ENCODE measurements at regions not wholly inside any gene's neighbourhood (a gene's known extent, or its start where the extent isn't known, plus 50 kb on each side); places are given as distances from the start of the nearest gene placed in this dataset.
"Not testable (repeated sequence)": the region's sequence is repeated elsewhere in the genome, so short reads cannot be mapped to it uniquely, and the experiment has no call there.

- Mint-ChIP-seq H3K27me3 (peaks cover 20% of the 10 kb centered on the region), H3K27ac (no peak overlapping the region), H3K4me3 (no peak overlapping the region), H3K36me3 (no peaks in the 10 kb centered on the region), H3K4me1 (no peaks in the 10 kb centered on the region), H3K9me3 (no peaks in the 10 kb centered on the region)
- no peak for DNase-seq
Measured at GRCh38 chr10:78222096-78222790, 188.6 kb downstream of the RPS24 start.

- Mint-ChIP-seq H3K4me3 (no peak overlapping the region), H3K27ac (no peak overlapping the region), H3K9me3 (no peaks in the 10 kb centered on the region), H3K27me3 (peaks cover 15% of the 10 kb centered on the region), H3K36me3 (no peaks in the 10 kb centered on the region), H3K4me1 (no peaks in the 10 kb centered on the region)
- DNase-seq: no peak
Measured at GRCh38 chr10:78223088-78223487, 189.4 kb downstream of the RPS24 start.

- no peak overlapping the region for H3K27ac Mint-ChIP-seq
- no peak for DNase-seq
- H3K4me3 Mint-ChIP-seq: no peak overlapping the region
- H3K9me3 Mint-ChIP-seq: no peaks in the 10 kb centered on the region
- H3K4me1 Mint-ChIP-seq: no peaks in the 10 kb centered on the region
- peaks cover 6% of the 10 kb centered on the region for H3K27me3 Mint-ChIP-seq
- no peaks in the 10 kb centered on the region for H3K36me3 Mint-ChIP-seq
Measured at GRCh38 chr10:78224602-78225001, 190.9 kb downstream of the RPS24 start.

GRCh38 chr10:78225594-78225993 lies 191.9 kb downstream of the RPS24 start:
- Mint-ChIP-seq H3K4me3 (no peak overlapping the region), H3K36me3 (no peaks in the 10 kb centered on the region), H3K27me3 (no peaks in the 10 kb centered on the region), H3K9me3 (no peaks in the 10 kb centered on the region), H3K27ac (no peak overlapping the region), H3K4me1 (no peaks in the 10 kb centered on the region)
- DNase-seq: no peak

GRCh38 chr10:78229489-78229888 lies 195.8 kb downstream of the RPS24 start:
- Mint-ChIP-seq H3K4me3 (no peak overlapping the region), H3K27ac (no peak overlapping the region), H3K27me3 (no peaks in the 10 kb centered on the region), H3K4me1 (no peaks in the 10 kb centered on the region), H3K36me3 (no peaks in the 10 kb centered on the region), H3K9me3 (no peaks in the 10 kb centered on the region)
- no peak for DNase-seq

GRCh38 chr10:78229950-78230675 lies 196.4 kb downstream of the RPS24 start:
- Mint-ChIP-seq H3K9me3 (no peaks in the 10 kb centered on the region), H3K27me3 (no peaks in the 10 kb centered on the region), H3K36me3 (no peaks in the 10 kb centered on the region), H3K4me1 (no peaks in the 10 kb centered on the region), H3K4me3 (no peak overlapping the region), H3K27ac (no peak overlapping the region)
- DNase-seq: no peak

GRCh38 chr10:78231327-78231726 lies 197.7 kb downstream of the RPS24 start:
- Mint-ChIP-seq H3K4me3 (no peak overlapping the region), H3K9me3 (no peaks in the 10 kb centered on the region), H3K4me1 (no peaks in the 10 kb centered on the region), H3K36me3 (no peaks in the 10 kb centered on the region), H3K27ac (no peak overlapping the region), H3K27me3 (no peaks in the 10 kb centered on the region)
- DNase-seq: no peak

GRCh38 chr10:78231939-78232338 lies 198.3 kb downstream of the RPS24 start:
- H3K4me3 Mint-ChIP-seq: no peak overlapping the region
- no peaks in the 10 kb centered on the region for H3K36me3 Mint-ChIP-seq
- H3K9me3 Mint-ChIP-seq: no peaks in the 10 kb centered on the region
- no peak overlapping the region for H3K27ac Mint-ChIP-seq
- H3K27me3 Mint-ChIP-seq: no peaks in the 10 kb centered on the region
- H3K4me1 Mint-ChIP-seq: no peaks in the 10 kb centered on the region
- DNase-seq: no peak

GRCh38 chr10:78236416-78237015 lies 202.9 kb downstream of the RPS24 start:
- H3K4me1 Mint-ChIP-seq: no peaks in the 10 kb centered on the region
- DNase-seq: no peak
- H3K4me3 Mint-ChIP-seq: no peak overlapping the region
- no peaks in the 10 kb centered on the region for H3K9me3 Mint-ChIP-seq
- no peaks in the 10 kb centered on the region for H3K36me3 Mint-ChIP-seq
- H3K27me3 Mint-ChIP-seq: no peaks in the 10 kb centered on the region
- H3K27ac Mint-ChIP-seq: no peak overlapping the region

GRCh38 chr10:78237951-78238350 lies 204.3 kb downstream of the RPS24 start:
- not testable (repeated sequence) for H3K4me1 Mint-ChIP-seq, H3K27me3 Mint-ChIP-seq, H3K4me3 Mint-ChIP-seq, H3K27ac Mint-ChIP-seq, H3K9me3 Mint-ChIP-seq, H3K36me3 Mint-ChIP-seq, DNase-seq

GRCh38 chr10:78247266-78247665 lies 213.6 kb downstream of the RPS24 start:
- peaks cover 10% of the 10 kb centered on the region for H3K9me3 Mint-ChIP-seq
- H3K27me3 Mint-ChIP-seq: peaks cover 16% of the 10 kb centered on the region
- peaks cover 4% of the 10 kb centered on the region for H3K36me3 Mint-ChIP-seq
- no peak overlapping the region for H3K27ac Mint-ChIP-seq
- no peak for DNase-seq
- H3K4me3 Mint-ChIP-seq: no peak overlapping the region
- peaks cover 7% of the 10 kb centered on the region for H3K4me1 Mint-ChIP-seq

GRCh38 chr10:78247821-78248220 lies 214.2 kb downstream of the RPS24 start:
- Mint-ChIP-seq H3K4me1 (peaks cover 7% of the 10 kb centered on the region), H3K27me3 (peaks cover 16% of the 10 kb centered on the region), H3K36me3 (peaks cover 4% of the 10 kb centered on the region), H3K9me3 (peaks cover 10% of the 10 kb centered on the region), H3K27ac (no peak overlapping the region), H3K4me3 (no peak overlapping the region)
- DNase-seq: no peak

- Mint-ChIP-seq H3K9me3 (peaks cover 2% of the 10 kb centered on the region), H3K27me3 (peaks cover 16% of the 10 kb centered on the region), H3K4me1 (peaks cover 7% of the 10 kb centered on the region), H3K4me3 (no peak overlapping the region), H3K36me3 (peaks cover 4% of the 10 kb centered on the region), H3K27ac (no peak overlapping the region)
- no peak for DNase-seq
Measured at GRCh38 chr10:78248651-78249464, 215.2 kb downstream of the RPS24 start.

- Mint-ChIP-seq H3K27ac (no peak overlapping the region), H3K9me3 (peaks cover 2% of the 10 kb centered on the region), H3K27me3 (peaks cover 16% of the 10 kb centered on the region), H3K4me3 (no peak overlapping the region), H3K4me1 (peaks cover 7% of the 10 kb centered on the region), H3K36me3 (peaks cover 4% of the 10 kb centered on the region)
- no peak for DNase-seq
Measured at GRCh38 chr10:78249690-78250089, 216.0 kb downstream of the RPS24 start.

Measured in activated naive CD8-positive, alpha-beta T cell treated with anti-CD3 and anti-CD28 coated beads for 36 hours (primary cell).